Coronary artery (tissue), 2 donors: ENCODE measurements at regions not wholly inside any gene's neighbourhood (a gene's known extent, or its start where the extent isn't known, plus 50 kb on each side); places are given as distances from the start of the nearest gene placed in this dataset.
"Not testable (repeated sequence)": the region's sequence is repeated elsewhere in the genome, so short reads cannot be mapped to it uniquely, and the experiment has no call there.

Experiments used
- DNase-seq: peaks from one replicate; pipeline ENCODE4 v3.0.0-alpha.2; 2017; ENCODE audit warnings: low spot score
- H3K27ac ChIP-seq, 2 donors: fragments of 200-600 bp; sonication (generic); one replicate each; pipeline ENCODE4 v1.5.1; 2016 to 2019
- H3K4me3 ChIP-seq: fragments of 200-600 bp; sonication (generic); 2 replicates; pipeline ENCODE4 v1.5.1; 2016; ENCODE audit warnings: mild to moderate bottlenecking, moderate library complexity
- CTCF ChIP-seq: fragments of 200-600 bp; sonication (generic); IDR thresholded peaks from one replicate; pipeline ENCODE4 v1.5.1; 2019; ENCODE audit warnings: antibody characterized with exemption

GRCh38 chr4:59537246-59537886 lies 1662.8 kb upstream of the ADGRL3 start:
- DNase-seq = no peak
- H3K4me3 ChIP-seq = no peak overlapping the region
- H3K27ac ChIP-seq = no peak overlapping the region
- TF ChIP-seq CTCF = no peak

DNA sequence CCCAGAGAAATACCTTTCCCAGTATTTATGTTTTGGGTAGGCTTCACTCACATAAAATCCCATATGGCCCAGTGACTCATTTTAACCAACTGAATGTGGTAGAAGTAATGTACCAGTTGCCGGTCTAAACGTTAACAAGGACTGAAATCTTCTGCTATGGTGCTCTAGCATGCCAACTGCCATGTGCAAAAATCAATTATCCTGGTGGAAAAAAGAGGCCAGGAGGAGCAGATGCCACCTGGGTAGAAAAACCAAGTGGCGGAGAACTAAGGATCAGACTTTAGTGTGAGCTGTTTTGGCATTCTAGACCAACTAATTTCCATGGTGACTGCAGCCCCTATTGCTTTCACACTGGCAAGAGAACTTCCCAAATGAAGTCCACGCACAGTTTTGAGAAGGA lies 1660.7 kb upstream of the ADGRL3 start:
- no peak for TF ChIP-seq CTCF
- no peak overlapping the region for H3K4me3 ChIP-seq
- H3K27ac ChIP-seq = no peak overlapping the region
- DNase-seq = no peak

- DNase-seq = no peak
Measured at GRCh38 chr4:59540311-59540710, 1659.8 kb upstream of the ADGRL3 start.

DNA sequence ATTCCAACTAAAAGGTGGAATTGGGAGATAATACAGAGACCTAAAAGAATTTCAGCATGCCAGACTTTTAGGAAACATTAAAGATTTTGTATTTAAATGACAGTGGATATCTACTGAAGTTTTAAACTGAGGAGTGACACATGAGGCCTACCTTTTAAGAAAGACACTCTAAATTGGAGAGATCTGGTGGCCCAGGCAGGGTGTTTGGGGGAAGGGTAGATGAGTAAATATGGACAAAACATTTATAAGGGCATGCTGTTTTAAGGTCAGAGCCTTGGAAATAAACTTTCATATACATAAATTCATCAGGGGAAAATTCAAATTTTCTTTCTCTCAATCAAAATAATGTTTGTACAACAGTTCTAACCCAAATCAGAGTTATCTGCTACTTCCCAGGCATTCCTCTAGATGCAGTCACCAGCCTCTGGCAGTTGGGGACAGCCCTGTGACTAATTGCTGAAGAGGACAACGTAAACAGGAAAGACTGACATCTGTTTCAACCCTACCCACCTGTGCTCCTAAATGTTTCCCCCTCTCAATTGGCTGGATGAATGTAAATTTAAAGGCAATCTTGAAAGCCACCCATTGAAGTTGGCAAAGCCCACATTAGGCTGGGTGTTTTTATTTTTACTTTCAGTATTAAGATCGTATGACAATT lies 1646.9 kb upstream of the ADGRL3 start:
- peak overlapping the region in 1 of 2 donors; percentile 31 for H3K27ac ChIP-seq
- no peak for DNase-seq
- no peak for TF ChIP-seq CTCF
- peak overlapping the region; percentile 63 for H3K4me3 ChIP-seq

More at GRCh38 chr4:59540311-59540710, 1659.8 kb upstream of the ADGRL3 start:
- no peak for TF ChIP-seq CTCF
- H3K27ac ChIP-seq = no peak overlapping the region
- no peak overlapping the region for H3K4me3 ChIP-seq

DNA sequence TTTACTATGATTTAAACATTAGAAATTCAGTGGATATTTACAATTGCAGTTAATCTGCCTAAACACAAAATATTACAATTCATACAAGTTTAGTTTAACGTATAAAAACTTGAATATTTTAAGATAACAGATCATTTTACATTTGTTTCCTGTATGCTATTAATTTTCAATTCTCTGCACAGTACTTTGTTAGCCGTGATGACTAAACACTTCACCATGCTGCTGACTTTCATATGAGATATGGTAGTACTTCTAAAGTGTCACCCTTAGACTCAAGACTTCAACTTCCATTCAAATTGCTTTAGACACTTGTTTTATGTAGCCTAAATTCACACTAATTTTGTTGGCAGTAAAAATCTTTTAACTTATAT lies 1646.4 kb upstream of the ADGRL3 start:
- no peak for DNase-seq
- peak overlapping the region in 1 of 2 donors; percentile 31 for H3K27ac ChIP-seq
- H3K4me3 ChIP-seq = peak overlapping the region; percentile 63
- no peak for TF ChIP-seq CTCF

DNA sequence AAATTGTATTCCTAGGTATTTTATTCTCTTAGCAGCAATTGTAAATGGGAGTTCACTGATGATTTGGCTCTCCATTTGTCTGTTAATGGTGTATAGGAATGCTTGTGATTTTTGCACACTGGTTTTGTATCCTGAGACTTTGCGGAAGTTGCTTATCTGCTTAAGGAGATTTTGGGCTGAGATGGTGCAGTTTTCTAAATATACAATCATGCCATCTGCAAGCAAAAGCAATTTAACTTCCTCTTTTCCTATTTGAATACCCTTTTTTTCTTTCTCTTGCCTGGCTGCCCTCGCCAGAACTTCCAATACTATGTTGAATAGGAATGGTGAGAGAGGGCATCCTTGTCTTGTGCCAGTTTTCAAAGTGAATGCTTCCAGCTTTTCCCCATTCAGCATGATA lies 1643.9 kb upstream of the ADGRL3 start:
- not testable (repeated sequence) for DNase-seq, H3K4me3 ChIP-seq, H3K27ac ChIP-seq

DNA sequence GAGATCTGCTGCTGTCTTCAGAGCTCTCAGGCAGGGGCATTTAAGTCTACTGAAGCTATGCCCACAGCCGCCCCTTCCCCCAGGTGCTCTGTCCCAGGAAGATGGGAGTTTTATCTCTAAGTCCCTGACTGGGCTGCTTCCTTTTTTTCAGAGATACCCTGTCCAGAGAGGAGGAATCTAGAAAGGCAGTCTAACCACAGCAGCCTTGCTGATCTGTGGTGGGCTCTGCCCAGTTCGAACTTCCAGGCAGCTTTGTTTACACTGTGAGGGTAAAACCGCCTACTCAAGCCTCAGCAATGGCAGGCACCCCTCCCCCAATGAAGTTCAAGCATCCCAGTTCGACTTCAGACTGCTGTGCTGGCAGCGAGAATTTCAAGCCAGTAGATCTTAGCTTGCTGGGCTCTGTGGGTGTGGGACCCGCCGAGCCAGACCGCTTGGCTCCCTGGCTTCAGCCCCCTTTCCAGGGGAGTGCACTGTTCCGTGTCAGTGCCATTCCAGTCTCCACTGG lies 1639.9 kb upstream of the ADGRL3 start:
- H3K27ac ChIP-seq, DNase-seq, H3K4me3 ChIP-seq: not testable (repeated sequence)

DNA sequence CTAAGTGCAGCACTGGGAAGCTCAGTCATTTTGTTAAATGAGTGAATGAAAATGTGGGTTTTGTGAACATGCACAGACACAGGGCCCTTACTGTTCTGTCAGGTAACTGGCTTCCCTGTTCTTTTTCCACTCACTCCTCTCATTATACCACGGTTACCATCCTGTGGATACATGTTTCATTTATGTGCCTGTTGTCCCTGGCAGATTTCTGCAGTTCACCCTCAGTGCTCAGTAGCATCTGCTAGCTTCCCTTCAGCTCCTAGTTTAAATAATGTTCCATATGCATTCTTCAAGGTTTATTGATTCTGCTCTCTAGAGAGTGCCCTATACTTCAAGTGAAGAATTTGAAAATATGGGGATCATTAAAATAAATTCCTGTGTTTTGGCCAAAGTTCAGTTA lies 1634.3 kb upstream of the ADGRL3 start:
- TF ChIP-seq CTCF = no peak
- Histone ChIP-seq H3K27ac (no peak overlapping the region), H3K4me3 (no peak overlapping the region)
- no peak for DNase-seq
